ENCODE measurements at regions not wholly inside any gene's neighbourhood (a gene's known extent, or its start where the extent isn't known, plus 50 kb on each side); places are given as distances from the start of the nearest gene placed in this dataset.
A peak's percentile ranks its signal among the peaks of the same experiment; 100 is the strongest.
"Not testable (repeated sequence)": the region's sequence is repeated elsewhere in the genome, so short reads cannot be mapped to it uniquely, and the experiment has no call there.

- Mint-ChIP-seq H3K27me3 (peaks cover 23% of the 10 kb centered on the region), H3K27ac (ENCODE audit: low read depth) (no peak overlapping the region), H3K9me3 (no peaks in the 10 kb centered on the region), H3K4me3 (no peak overlapping the region), H3K4me1 (no peaks in the 10 kb centered on the region), H3K36me3 (ENCODE audit: insufficient read depth) (no peaks in the 10 kb centered on the region)
- ATAC-seq (replicated peaks; ENCODE audit: extremely low read depth, poor library complexity, severe bottlenecking) (no peak), DNase-seq (ENCODE audit: low spot score in 2 of 2) (no peak)
Measured at GRCh38 chrX:106468433-106468832, 143.3 kb upstream of the RADX start.

GRCh38 chrX:106479920-106480319 lies 131.9 kb upstream of the RADX start:
- DNase-seq (ENCODE audit: low spot score in 2 of 2) (no peak), ATAC-seq (replicated peaks; ENCODE audit: extremely low read depth, poor library complexity, severe bottlenecking) (no peak)
- H3K9me3 Mint-ChIP-seq, result no peaks in the 10 kb centered on the region
- no peaks in the 10 kb centered on the region for H3K36me3 Mint-ChIP-seq (ENCODE audit: insufficient read depth)
- H3K27me3 Mint-ChIP-seq, result no peaks in the 10 kb centered on the region
- no peak overlapping the region for H3K4me3 Mint-ChIP-seq
- no peak overlapping the region for H3K27ac Mint-ChIP-seq (ENCODE audit: low read depth)
- peaks cover 13% of the 10 kb centered on the region for H3K4me1 Mint-ChIP-seq

DNA sequence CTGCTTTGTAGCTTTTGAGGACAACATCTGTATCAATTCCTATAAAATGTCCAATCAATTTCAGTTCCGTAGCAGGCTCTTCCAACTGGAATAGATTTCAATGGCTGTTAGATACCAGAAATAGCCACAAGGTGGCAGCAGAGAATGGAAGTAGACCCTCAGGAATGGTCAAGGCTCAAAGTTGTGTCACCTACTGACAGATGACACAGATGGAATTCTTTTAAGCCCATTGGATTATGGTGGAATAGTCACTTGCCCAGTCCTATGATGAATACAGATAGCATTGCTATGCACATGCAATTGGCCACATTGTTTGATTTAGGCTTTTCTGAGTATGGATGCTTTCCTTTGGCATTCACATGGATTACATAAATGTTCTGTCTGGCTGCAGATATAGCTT lies 130.4 kb upstream of the RADX start:
- H3K27ac Mint-ChIP-seq (ENCODE audit: low read depth), result no peak overlapping the region
- DNase-seq (ENCODE audit: low spot score in 2 of 2) (no peak), ATAC-seq (replicated peaks; ENCODE audit: extremely low read depth, poor library complexity, severe bottlenecking) (no peak)
- no peaks in the 10 kb centered on the region for H3K27me3 Mint-ChIP-seq
- H3K9me3 Mint-ChIP-seq, result no peaks in the 10 kb centered on the region
- no peak overlapping the region for H3K4me3 Mint-ChIP-seq
- no peaks in the 10 kb centered on the region for H3K36me3 Mint-ChIP-seq (ENCODE audit: insufficient read depth)
- H3K4me1 Mint-ChIP-seq, result peaks cover 18% of the 10 kb centered on the region

DNA sequence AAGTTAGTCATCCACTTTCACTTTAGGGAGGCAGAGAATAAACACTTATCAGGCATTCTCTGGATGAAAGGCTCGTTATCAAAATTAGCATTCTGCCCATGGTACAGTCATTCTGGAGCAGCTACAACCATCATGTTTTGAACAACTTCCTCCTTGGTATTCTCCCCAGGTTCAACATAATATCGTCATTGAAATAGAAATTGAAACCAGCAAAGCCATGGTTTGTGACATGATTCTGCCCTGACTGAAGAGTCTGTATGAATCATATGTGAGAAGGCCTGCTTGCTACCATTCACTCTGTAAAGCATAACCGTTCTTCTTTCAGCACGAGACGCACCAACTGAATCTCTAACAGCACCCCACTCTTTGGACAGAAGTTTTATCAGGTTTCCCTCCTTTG lies 127.5 kb upstream of the RADX start:
- Mint-ChIP-seq H3K36me3 (ENCODE audit: insufficient read depth) (no peaks in the 10 kb centered on the region), H3K27ac (ENCODE audit: low read depth) (peak overlapping the region; percentile 80), H3K4me1 (peaks cover 18% of the 10 kb centered on the region), H3K9me3 (no peaks in the 10 kb centered on the region), H3K4me3 (peak overlapping the region; percentile 59), H3K27me3 (no peaks in the 10 kb centered on the region)
- peak; percentile 84 for ATAC-seq (replicated peaks; ENCODE audit: extremely low read depth, poor library complexity, severe bottlenecking)
- DNase-seq (ENCODE audit: low spot score in 2 of 2), result no peak

DNA sequence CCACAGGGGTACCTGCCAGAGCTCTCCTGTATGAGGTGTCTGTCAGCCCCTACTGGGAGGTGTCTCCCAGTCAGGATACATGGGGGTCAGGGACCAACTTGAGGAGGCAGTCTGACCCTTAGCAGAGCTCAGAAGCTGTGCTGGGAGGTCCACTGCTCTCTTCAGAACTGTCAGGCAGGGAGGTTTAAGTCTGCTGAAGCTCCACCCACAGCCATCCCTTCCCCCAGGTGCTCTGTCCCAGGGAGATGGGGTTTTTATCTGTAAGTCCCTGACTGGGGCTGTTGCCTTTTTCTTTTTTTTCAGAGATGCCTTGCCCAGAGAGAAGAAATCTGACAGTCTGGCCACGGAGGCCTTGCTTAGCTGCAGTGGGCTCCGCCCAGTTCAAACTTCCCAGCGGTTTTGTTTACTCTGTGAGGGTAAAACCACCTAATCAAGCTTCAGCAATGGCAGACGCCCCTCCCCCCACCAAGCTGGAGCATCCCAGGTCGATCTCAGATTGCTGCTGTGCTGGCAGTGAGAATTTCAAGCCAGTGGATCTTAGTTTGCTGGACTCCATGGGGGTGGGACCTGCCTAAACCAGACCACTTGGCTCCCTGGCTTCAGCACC lies 118.5 kb upstream of the RADX start:
- H3K4me3 Mint-ChIP-seq; H3K27me3 Mint-ChIP-seq; ATAC-seq (replicated peaks; ENCODE audit: extremely low read depth, poor library complexity, severe bottlenecking): not testable (repeated sequence)

DNA sequence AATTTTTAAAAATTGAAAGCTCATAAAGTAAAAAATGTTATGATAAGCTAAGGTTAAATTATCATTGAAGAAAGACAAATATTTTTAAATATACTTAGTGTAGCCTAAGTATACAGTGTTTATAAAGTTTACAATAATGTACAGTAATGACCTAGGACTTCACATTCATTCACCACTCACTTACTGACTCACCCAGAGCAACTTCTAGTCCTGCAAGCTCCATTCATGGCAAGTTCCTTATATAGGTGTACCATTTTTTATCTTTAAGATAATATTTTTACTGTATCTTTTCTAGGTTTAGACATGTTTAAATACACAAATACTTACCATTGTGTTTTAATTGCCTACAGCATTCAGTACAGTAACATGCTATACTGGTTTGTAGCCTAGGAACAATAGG lies 112.3 kb upstream of the RADX start:
- H3K36me3 Mint-ChIP-seq (ENCODE audit: insufficient read depth), result no peaks in the 10 kb centered on the region
- DNase-seq (ENCODE audit: low spot score in 2 of 2), result no peak
- peaks cover 5% of the 10 kb centered on the region for H3K27me3 Mint-ChIP-seq
- no peaks in the 10 kb centered on the region for H3K4me1 Mint-ChIP-seq
- no peak overlapping the region for H3K27ac Mint-ChIP-seq (ENCODE audit: low read depth)
- ATAC-seq (replicated peaks; ENCODE audit: extremely low read depth, poor library complexity, severe bottlenecking), result no peak
- no peaks in the 10 kb centered on the region for H3K9me3 Mint-ChIP-seq
- H3K4me3 Mint-ChIP-seq, result no peak overlapping the region

More for the DNA sequence above, 118.5 kb upstream of the RADX start:
- not testable (repeated sequence) for DNase-seq (ENCODE audit: low spot score in 2 of 2); H3K36me3 Mint-ChIP-seq (ENCODE audit: insufficient read depth); H3K4me1 Mint-ChIP-seq; H3K9me3 Mint-ChIP-seq; H3K27ac Mint-ChIP-seq (ENCODE audit: low read depth)

DNA sequence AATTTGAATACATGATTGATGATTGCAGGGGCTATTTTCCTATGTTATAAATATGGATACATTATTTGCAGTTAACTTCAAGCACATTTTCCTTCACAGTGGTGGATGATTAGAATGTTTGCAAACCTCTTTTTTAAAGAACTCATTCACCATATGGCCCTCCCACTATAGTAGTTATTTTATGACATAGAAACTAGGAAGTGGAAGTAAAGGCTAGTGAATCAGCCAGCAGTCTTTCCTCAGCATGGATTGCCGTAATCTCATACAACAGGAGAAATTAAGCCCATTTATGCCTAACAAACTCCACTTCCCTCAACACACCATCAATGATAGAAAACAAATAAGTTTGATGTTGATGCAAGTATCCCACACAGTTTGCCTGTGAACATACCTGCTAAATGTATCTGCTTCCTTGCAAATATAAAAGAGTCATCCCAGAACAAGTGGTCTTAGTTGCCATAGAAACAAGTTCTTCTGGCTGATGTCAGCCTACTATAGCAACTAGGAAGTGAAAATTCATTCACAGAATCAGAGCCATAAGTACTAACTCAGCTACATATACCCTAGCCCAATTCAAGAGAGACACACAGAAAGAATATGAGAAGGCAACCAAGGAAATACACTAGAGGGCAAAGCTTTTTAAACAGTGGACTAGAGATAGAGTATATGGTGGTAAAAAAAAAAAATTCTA lies 100.9 kb upstream of the RADX start:
- H3K4me1 Mint-ChIP-seq, result no peaks in the 10 kb centered on the region
- no peaks in the 10 kb centered on the region for H3K9me3 Mint-ChIP-seq
- DNase-seq (ENCODE audit: low spot score in 2 of 2), result no peak
- peaks cover 1% of the 10 kb centered on the region for H3K36me3 Mint-ChIP-seq (ENCODE audit: insufficient read depth)
- no peak overlapping the region for H3K27ac Mint-ChIP-seq (ENCODE audit: low read depth)
- ATAC-seq (replicated peaks; ENCODE audit: extremely low read depth, poor library complexity, severe bottlenecking), result no peak
- no peak overlapping the region for H3K4me3 Mint-ChIP-seq
- no peaks in the 10 kb centered on the region for H3K27me3 Mint-ChIP-seq
